ENCODE measurements at regions not wholly inside any gene's neighbourhood (a gene's known extent, or its start where the extent isn't known, plus 50 kb on each side); places are given as distances from the start of the nearest gene placed in this dataset.

DNA sequence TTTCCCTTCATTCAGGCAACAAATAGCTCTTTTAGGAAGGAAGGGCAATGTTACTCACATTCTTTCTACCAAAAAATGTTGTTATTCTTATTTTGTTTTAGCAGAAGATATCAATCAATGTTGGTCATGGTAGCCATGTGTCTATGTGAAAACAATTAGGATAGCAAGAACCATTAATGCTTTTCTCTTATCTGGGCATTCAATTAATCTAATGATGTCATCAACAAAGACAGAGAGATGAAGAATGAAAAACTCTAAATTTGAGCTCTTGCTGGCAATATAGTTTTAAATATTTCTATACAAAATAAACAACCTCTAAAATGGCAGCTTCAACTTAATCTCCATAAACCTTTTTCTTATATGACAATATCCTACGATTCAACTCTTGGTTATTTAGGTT is 353.7 kb upstream of the ANKRD30A start:
- TF ChIP-seq CTCF (IDR thresholded peaks at IDR 0.05), result no peak
- no peak for TF ChIP-seq POLR2AphosphoS5 (IDR thresholded peaks at IDR 0.05)
- no peak for TF ChIP-seq POLR2A (IDR thresholded peaks at IDR 0.05)
